MM.1S (cell line): ENCODE measurements at regions not wholly inside any gene's neighbourhood (a gene's known extent, or its start where the extent isn't known, plus 50 kb on each side); places are given as distances from the start of the nearest gene placed in this dataset.

Experiments used
- EZH2 ChIP-seq: fragments of 300-600 bp; sonication (generic); optimal IDR thresholded peaks from 2 replicates; pipeline ENCODE3; 2017; ENCODE audit warnings: low read depth, mild to moderate bottlenecking, antibody characterized with exemption, low read length, mixed read lengths
- EZH2phosphoT487 ChIP-seq: fragments of 300-600 bp; sonication (generic); IDR thresholded peaks from 2 replicates; pipeline ENCODE4 v1.6.1; 2018; ENCODE audit warnings: antibody characterized with exemption, low read length
- TF ChIP-seq, protein P1 (sequence below): fragments of 300-600 bp; sonication (generic); IDR thresholded peaks from 2 replicates; pipeline ENCODE4 v1.5.1; 2016; ENCODE audit warnings: antibody characterized with exemption, low read length, mixed read lengths

DNA sequence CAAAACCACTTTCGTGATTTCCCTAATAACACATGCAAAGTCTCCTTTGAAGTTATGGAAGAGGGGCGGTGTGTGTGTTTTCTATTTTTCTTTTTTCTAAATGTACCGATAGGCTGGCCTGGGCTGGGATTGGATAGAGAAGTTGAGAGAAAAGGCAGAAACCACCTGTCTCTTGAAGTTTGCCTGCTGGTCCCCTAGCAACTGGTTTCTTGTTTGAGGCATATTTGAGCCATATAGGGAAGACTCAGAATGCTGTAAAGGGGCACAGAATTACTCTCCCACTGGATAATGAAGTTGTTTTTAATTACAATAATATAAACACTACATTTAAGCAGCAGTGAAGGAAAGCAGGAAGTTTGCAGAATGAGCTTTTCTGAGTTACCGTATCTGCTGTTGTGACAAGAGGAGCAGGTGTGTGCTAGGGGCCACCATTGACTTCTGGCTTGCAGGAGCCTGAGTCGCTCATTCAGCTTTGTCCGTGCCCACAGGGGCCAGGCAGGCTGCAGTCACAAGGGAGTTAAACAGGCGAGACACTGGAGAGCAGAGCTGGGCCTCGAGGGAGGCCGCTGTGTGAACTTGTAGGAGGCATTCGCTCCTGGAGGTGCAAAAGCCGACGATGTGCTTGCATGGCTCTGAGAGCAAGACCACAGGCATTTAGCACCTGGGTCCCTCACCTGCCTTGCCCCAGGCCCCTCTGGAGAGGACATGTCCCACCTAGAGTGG, 173.8 kb upstream of the RGS6 start:
- TF ChIP-seq, protein P1, sequence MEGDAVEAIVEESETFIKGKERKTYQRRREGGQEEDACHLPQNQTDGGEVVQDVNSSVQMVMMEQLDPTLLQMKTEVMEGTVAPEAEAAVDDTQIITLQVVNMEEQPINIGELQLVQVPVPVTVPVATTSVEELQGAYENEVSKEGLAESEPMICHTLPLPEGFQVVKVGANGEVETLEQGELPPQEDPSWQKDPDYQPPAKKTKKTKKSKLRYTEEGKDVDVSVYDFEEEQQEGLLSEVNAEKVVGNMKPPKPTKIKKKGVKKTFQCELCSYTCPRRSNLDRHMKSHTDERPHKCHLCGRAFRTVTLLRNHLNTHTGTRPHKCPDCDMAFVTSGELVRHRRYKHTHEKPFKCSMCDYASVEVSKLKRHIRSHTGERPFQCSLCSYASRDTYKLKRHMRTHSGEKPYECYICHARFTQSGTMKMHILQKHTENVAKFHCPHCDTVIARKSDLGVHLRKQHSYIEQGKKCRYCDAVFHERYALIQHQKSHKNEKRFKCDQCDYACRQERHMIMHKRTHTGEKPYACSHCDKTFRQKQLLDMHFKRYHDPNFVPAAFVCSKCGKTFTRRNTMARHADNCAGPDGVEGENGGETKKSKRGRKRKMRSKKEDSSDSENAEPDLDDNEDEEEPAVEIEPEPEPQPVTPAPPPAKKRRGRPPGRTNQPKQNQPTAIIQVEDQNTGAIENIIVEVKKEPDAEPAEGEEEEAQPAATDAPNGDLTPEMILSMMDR: no peak
- no peak for TF ChIP-seq EZH2
- TF ChIP-seq EZH2phosphoT487: no peak
